ENCODE measurements at regions not wholly inside any gene's neighbourhood (a gene's known extent, or its start where the extent isn't known, plus 50 kb on each side); places are given as distances from the start of the nearest gene placed in this dataset.

DNA sequence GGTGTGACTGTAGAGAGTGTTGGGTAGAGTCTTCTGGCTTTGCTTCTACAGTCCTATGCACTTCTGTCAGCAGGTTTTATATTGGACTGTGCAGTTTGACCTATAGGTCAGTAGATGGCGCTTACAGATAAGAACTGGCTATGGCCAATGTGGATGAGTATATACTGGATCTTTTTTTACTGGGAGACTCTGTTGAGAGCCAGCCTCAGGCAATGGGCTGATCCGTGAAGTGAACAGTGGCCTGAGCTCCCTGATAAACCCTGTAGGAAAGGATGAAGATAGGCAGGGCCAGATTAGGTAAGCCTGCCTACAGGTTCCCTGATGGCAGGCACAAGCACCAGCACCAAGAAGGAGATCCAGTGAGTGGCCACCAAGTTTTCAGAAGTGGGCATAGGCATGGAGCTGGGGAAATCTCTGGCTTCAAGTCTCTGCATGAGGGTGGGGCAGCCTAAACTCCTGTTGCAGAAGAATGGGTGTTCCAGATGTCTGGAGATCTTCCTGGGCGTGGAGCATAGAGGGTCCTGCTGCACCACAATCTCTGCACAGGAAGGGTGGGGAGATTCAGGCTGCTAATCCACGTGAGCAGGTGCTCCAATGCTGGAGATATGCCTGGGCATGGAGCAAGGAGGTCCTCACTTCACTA lies 326.0 kb upstream of the SGO1 start:
- TF ChIP-seq EZH2 (IDR thresholded peaks at IDR 0.05; ENCODE audit: borderline replicate concordance, low read length) (no peak), CTCF (conservative IDR thresholded peaks at IDR 0.05 in 1 of 2, IDR thresholded peaks at IDR 0.05 in 1 of 2; ENCODE audit: extremely low read depth in 1 of 2, insufficient read depth in 1 of 2, low read depth in 1 of 2, low read length in 2 of 2) (peak; percentile 55 to 70)

All from mammary epithelial cell (primary cell).